Left lung (tissue), 4 donors: ENCODE measurements at regions not wholly inside any gene's neighbourhood (a gene's known extent, or its start where the extent isn't known, plus 50 kb on each side); places are given as distances from the start of the nearest gene placed in this dataset.

Source experiments
- ATAC-seq: fragments of 200-7000 bp; cut with Tn5 transposase; one replicate; pipeline ENCODE4 v1.9.1; 2020; ENCODE audit warnings: moderate library complexity
- DNase-seq, 4 donors: peaks; one replicate each; pipeline ENCODE4 v3.0.0-alpha.2; 2013 to 2020
- H3K27ac ChIP-seq, 2 donors: fragments of 200-600 bp; sonication (generic) in 1 of 2; one replicate each; pipeline versions ENCODE4 v1.5.0 to v1.8.0; 2020 to 2021
- H3K27me3 ChIP-seq, 2 donors: fragments of 200-600 bp; sonication (generic) in 1 of 2; one replicate each; pipeline versions ENCODE4 v1.5.0 to v1.8.0; 2020 to 2021
- H3K36me3 ChIP-seq, 2 donors: fragments of 200-600 bp; sonication (generic) in 1 of 2; one replicate each; pipeline versions ENCODE4 v1.5.0 to v1.8.0; 2020 to 2021
- H3K4me1 ChIP-seq, 2 donors: fragments of 200-600 bp; one replicate each; pipeline ENCODE4 v1.8.0; 2021
- H3K4me3 ChIP-seq, 2 donors: fragments of 200-600 bp; sonication (generic) in 1 of 2; one replicate each; pipeline versions ENCODE4 v1.5.0 to v1.8.0; 2020 to 2021; ENCODE audit warnings: mild to moderate bottlenecking in 1 of 2
- H3K9me3 ChIP-seq, 2 donors: fragments of 200-600 bp; sonication (generic) in 1 of 2; one replicate each; pipeline versions ENCODE4 v1.5.0 to v1.8.0; 2020 to 2021
- intact Hi-C, 2 donors: fragments of 100-400 bp; cut with DNase I; formaldehyde crosslinking; loops; one replicate each; pipeline versions ENCODE4 v1.11.2 to v1.14.2; 2022
- TF ChIP-seq, protein P1 (sequence below), 2 donors: fragments of 200-600 bp; sonication (generic) in 1 of 2; IDR thresholded peaks; one replicate each; pipeline versions ENCODE4 v1.5.0 to v1.8.0; 2021; ENCODE audit warnings: antibody characterized with exemption in 2 of 2
- donor health status: DM: no; HTN: yes; CAD: no.
- donor health status: DM: no; HTN: no; CAD: no.

- Histone ChIP-seq H3K27ac (no peak overlapping the region), H3K4me1 (no peaks in the 10 kb centered on the region)
- intact Hi-C loops: no loop called here
Measured at GRCh38 chr5:172544371-172545095, 90.2 kb upstream of the SH3PXD2B start.

GRCh38 chr5:172543484-172544298, 89.4 kb upstream of the SH3PXD2B start:
- no peaks in the 10 kb centered on the region for H3K27me3 ChIP-seq
- intact Hi-C loops: no loop called here
- H3K4me3 ChIP-seq: no peak overlapping the region
- no peak overlapping the region for H3K27ac ChIP-seq
- no peaks in the 10 kb centered on the region for H3K36me3 ChIP-seq
- no peaks in the 10 kb centered on the region for H3K9me3 ChIP-seq
- H3K4me1 ChIP-seq: no peaks in the 10 kb centered on the region
- ATAC-seq: no peak
- TF ChIP-seq, protein P1, sequence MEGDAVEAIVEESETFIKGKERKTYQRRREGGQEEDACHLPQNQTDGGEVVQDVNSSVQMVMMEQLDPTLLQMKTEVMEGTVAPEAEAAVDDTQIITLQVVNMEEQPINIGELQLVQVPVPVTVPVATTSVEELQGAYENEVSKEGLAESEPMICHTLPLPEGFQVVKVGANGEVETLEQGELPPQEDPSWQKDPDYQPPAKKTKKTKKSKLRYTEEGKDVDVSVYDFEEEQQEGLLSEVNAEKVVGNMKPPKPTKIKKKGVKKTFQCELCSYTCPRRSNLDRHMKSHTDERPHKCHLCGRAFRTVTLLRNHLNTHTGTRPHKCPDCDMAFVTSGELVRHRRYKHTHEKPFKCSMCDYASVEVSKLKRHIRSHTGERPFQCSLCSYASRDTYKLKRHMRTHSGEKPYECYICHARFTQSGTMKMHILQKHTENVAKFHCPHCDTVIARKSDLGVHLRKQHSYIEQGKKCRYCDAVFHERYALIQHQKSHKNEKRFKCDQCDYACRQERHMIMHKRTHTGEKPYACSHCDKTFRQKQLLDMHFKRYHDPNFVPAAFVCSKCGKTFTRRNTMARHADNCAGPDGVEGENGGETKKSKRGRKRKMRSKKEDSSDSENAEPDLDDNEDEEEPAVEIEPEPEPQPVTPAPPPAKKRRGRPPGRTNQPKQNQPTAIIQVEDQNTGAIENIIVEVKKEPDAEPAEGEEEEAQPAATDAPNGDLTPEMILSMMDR (IDR thresholded peaks at IDR 0.05): no peak
- peak in 1 of 4 donors; percentile 18 for DNase-seq

More at GRCh38 chr5:172544371-172545095, 90.2 kb upstream of the SH3PXD2B start:
- ATAC-seq (no peak), DNase-seq (peak in 1 of 4 donors; percentile 14)
- Histone ChIP-seq H3K9me3 (no peaks in the 10 kb centered on the region), H3K27me3 (no peaks in the 10 kb centered on the region), H3K4me3 (no peak overlapping the region), H3K36me3 (no peaks in the 10 kb centered on the region)
- TF ChIP-seq, protein P1 (IDR thresholded peaks at IDR 0.05): no peak

DNA sequence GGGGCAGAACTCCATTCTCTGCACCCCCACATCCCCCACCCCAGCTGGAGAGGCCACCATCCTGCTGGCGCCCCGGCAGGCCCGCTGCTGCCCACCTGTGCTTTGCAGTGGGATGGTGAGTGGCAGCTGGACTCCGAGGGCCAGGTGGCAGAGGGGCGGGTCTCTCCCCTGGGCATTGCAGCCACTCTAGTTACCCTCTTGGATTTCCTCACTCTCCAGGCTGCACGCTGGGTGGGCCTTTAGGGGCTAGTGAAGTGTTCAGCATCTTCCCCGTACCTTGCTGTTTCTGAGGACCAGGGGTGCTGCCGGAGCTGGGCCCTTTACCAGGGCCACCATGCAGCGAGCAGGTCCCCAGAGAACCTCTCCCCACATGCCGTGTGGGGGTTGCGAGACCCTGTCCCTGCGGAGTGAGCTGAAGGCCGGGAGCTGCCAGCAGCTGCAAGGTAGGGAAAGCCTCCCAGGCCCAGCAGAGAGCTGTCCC, 88.4 kb upstream of the SH3PXD2B start:
- ATAC-seq: no peak
- Histone ChIP-seq H3K36me3 (no peaks in the 10 kb centered on the region), H3K9me3 (no peaks in the 10 kb centered on the region), H3K27ac (no peak overlapping the region), H3K4me3 (no peak overlapping the region), H3K4me1 (no peaks in the 10 kb centered on the region), H3K27me3 (no peaks in the 10 kb centered on the region)
- TF ChIP-seq, protein P1 (IDR thresholded peaks at IDR 0.05): no peak
- intact Hi-C loops: no loop called here
- DNase-seq: peak in 1 of 4 donors; percentile 25

DNA sequence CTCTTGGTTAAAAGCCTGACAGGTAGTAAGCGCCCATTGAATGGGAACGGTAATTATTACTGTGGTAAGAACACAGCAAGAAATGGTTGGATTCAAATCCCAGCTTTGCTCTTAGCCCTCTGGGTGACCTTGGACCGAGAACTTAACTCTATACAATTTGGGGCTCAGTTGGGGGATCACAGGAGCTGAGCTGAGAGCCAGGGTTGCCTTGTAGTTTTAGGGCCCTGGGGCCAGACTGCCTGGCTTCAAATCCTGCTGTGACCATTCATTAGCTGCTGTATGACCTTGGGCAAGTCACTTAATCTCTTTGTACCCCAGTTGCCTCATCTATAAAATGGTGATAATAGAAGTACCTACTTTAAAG, 87.4 kb upstream of the SH3PXD2B start:
- no peaks in the 10 kb centered on the region for H3K27me3 ChIP-seq
- H3K36me3 ChIP-seq: no peaks in the 10 kb centered on the region
- no peak for DNase-seq
- no peaks in the 10 kb centered on the region for H3K4me1 ChIP-seq
- H3K9me3 ChIP-seq: no peaks in the 10 kb centered on the region
- no peak overlapping the region for H3K27ac ChIP-seq
- TF ChIP-seq, protein P1 (IDR thresholded peaks at IDR 0.05): no peak
- no peak overlapping the region for H3K4me3 ChIP-seq
- no peak for ATAC-seq
- intact Hi-C loops: no loop called here

DNA sequence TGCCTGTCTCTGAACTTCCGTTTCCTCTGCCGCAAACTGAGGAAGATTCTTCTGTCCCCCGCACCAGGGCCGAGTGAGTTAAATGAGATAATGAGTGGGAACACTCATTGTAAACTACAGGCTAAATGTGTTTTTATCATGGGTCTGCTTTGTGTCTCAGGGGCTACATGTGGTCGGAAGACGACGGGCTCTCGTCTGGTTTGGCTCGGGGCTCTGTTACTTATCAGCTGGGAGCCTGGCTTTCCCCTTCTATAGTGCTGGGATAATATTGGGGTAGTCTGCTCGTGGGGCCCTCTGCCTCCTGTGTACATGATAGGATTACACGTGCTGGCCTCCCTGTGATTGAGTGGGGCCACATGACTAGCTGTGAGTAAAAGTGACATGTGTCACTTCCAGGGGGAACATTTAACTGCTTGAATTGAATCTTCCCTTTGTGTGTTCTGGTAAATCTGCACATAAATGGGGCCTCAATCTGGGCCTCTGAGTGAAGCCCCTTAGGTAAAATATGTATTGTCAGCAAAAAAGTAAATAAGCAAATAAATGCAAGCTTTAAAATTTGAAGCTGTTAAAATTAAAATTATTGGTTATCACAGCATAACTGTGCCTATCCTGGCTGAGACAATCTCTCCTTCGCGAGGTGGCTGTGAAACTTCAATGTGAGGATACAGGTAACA, 86.9 kb upstream of the SH3PXD2B start:
- Histone ChIP-seq H3K4me3 (no peak overlapping the region), H3K9me3 (no peaks in the 10 kb centered on the region), H3K4me1 (no peaks in the 10 kb centered on the region), H3K27ac (no peak overlapping the region), H3K27me3 (no peaks in the 10 kb centered on the region), H3K36me3 (no peaks in the 10 kb centered on the region)
- DNase-seq (peak in 1 of 4 donors; percentile 4), ATAC-seq (no peak)
- intact Hi-C loops: no loop called here
- TF ChIP-seq, protein P1 (IDR thresholded peaks at IDR 0.05): no peak
